Right lobe of liver (tissue), 4 donors: ENCODE measurements at regions not wholly inside any gene's neighbourhood (a gene's known extent, or its start where the extent isn't known, plus 50 kb on each side); places are given as distances from the start of the nearest gene placed in this dataset.

Source experiments
- CTCF ChIP-seq, 4 donors: fragments of 200-600 bp in 3 of 4; fragments of 450-650 bp in 1 of 4; IDR thresholded peaks; one replicate each; pipeline versions ENCODE4 v1.5.1 to v1.8.0; 2016 to 2022; ENCODE audit warnings: antibody characterized with exemption in 4 of 4, mild to moderate bottlenecking in 2 of 4
- POLR2A ChIP-seq: fragments of 450-650 bp; IDR thresholded peaks from one replicate; pipeline ENCODE4 v1.6.1; 2017; ENCODE audit warnings: antibody characterized with exemption, mild to moderate bottlenecking
- donor health status: DM: no; HTN: no; CAD: no.
- donor health status: DM: no; HTN: no; CAD: no.
- donor health status: DM: no; HTN: yes; CAD: no.

DNA sequence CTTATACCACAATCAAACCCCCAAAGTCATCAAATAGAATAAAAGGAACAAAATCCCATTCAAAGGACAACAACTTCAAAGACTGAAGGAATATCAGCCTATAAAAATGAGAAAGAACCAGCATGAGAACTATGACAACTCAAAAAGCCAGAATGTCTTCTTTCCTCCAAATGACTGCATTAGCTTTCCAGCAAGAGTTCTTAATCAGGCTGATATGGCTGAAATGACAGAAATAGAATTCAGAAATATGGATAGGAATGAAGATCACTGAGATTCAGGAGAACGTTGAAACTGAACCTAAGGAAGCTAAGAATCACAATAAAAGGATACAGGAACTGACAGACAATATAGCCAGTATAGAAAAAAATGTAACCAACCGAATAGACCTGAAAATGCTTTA is 109.5 kb downstream of the SINHCAF start:
- TF ChIP-seq POLR2A (no peak), CTCF (IDR thresholded peaks at IDR 0.05) (no peak)
